Chondrocyte (in vitro differentiated cells): ENCODE measurements at regions not wholly inside any gene's neighbourhood (a gene's known extent, or its start where the extent isn't known, plus 50 kb on each side); places are given as distances from the start of the nearest gene placed in this dataset.

Experiments used
- DNase-seq: peaks from one replicate; pipeline ENCODE4 v3.0.0; 2021; ENCODE audit warnings: mixed read lengths, low spot score
- H3K27ac Mint-ChIP-seq: one replicate; pipeline ENCODE4 v1.8.0; 2021; ENCODE audit warnings: mild to moderate bottlenecking, moderate library complexity, mixed read lengths; ENCODE audit not compliant: unreplicated experiment
- H3K27me3 Mint-ChIP-seq: 2 replicates; pipeline ENCODE4 v1.8.0; 2021; ENCODE audit warnings: low read depth, mixed read lengths
- H3K36me3 Mint-ChIP-seq: 2 replicates; pipeline ENCODE4 v1.8.0; 2021; ENCODE audit warnings: low read depth, mixed read lengths
- H3K4me1 Mint-ChIP-seq: 2 replicates; pipeline ENCODE4 v1.8.0; 2021; ENCODE audit warnings: low read depth, mild to moderate bottlenecking, mixed read lengths
- H3K4me3 Mint-ChIP-seq: one replicate; pipeline ENCODE4 v1.8.0; 2021; ENCODE audit warnings: mild to moderate bottlenecking, moderate library complexity, mixed read lengths; ENCODE audit not compliant: unreplicated experiment
- H3K9me3 Mint-ChIP-seq: 2 replicates; pipeline ENCODE4 v1.8.0; 2021; ENCODE audit warnings: low read depth, mixed read lengths
- TF ChIP-seq, protein P1 (sequence below): fragments of 200-600 bp; sonication (generic); IDR thresholded peaks from 2 replicates; pipeline ENCODE4 v1.5.0; 2021; ENCODE audit warnings: antibody characterized with exemption, mild to moderate bottlenecking, moderate library complexity

DNA sequence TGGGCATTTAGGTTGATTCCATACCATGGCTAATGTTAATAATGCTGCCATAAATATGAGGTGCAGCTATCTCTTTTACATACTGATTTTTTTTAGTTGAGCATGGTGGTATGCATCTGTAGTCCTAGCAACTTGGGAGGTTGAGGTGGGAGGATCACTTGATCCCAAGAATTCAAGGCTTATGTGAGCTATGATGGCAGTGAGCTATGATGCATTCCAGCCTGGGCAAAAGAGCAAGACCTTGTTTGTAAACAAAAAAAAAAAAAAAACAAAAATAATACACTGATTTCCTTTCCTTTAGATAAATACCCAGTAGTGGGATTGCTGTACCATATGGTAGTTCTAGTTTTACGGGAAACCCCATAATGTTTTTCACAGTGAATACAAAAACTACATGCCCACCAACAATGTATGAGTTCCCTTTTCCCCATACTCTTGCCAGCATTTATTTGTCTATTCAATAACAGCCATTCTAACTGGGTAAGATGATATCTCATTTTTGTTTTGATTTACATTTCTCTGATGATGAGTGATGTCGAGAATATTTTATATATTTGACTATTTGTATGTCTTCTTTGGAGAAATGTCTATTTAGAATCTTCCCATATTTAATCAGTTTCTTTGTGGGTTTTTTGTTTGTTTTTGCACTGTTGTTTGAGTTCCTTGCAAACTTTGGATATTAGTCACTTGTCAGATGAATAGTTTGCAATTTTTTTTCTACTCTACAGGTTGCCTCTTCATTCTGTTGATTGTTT, 281.0 kb upstream of the KYNU start:
- peaks cover 8% of the 10 kb centered on the region for H3K9me3 Mint-ChIP-seq
- no peak for DNase-seq
- TF ChIP-seq, protein P1, sequence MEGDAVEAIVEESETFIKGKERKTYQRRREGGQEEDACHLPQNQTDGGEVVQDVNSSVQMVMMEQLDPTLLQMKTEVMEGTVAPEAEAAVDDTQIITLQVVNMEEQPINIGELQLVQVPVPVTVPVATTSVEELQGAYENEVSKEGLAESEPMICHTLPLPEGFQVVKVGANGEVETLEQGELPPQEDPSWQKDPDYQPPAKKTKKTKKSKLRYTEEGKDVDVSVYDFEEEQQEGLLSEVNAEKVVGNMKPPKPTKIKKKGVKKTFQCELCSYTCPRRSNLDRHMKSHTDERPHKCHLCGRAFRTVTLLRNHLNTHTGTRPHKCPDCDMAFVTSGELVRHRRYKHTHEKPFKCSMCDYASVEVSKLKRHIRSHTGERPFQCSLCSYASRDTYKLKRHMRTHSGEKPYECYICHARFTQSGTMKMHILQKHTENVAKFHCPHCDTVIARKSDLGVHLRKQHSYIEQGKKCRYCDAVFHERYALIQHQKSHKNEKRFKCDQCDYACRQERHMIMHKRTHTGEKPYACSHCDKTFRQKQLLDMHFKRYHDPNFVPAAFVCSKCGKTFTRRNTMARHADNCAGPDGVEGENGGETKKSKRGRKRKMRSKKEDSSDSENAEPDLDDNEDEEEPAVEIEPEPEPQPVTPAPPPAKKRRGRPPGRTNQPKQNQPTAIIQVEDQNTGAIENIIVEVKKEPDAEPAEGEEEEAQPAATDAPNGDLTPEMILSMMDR = no peak

DNA sequence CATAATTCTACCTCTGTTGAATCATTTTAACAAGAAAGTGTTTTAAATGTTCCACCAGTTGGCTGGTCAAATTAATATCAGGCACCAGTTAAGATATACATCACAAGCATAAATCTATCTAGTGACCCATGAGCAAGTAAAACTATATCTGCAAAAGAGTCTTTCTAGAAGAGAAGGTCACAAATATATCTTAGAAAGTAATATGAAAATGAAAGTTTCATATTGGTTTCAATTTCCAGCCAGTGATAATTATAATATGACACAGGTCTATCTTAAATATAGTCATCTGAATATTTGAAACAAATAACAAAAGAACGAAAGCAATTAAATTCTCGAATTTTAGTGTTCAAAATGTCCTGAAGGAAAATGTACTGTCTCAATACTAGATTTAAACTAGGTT, 282.5 kb upstream of the KYNU start:
- H3K4me3 Mint-ChIP-seq = no peak overlapping the region
- peaks cover 8% of the 10 kb centered on the region for H3K9me3 Mint-ChIP-seq
- TF ChIP-seq, protein P1 = no peak
- no peak overlapping the region for H3K27ac Mint-ChIP-seq
- no peaks in the 10 kb centered on the region for H3K27me3 Mint-ChIP-seq
- H3K4me1 Mint-ChIP-seq = peaks cover 39% of the 10 kb centered on the region
- no peaks in the 10 kb centered on the region for H3K36me3 Mint-ChIP-seq
- no peak for DNase-seq

More for the DNA sequence above, 281.0 kb upstream of the KYNU start:
- H3K27ac Mint-ChIP-seq = no peak overlapping the region
- H3K36me3 Mint-ChIP-seq = no peaks in the 10 kb centered on the region
- H3K4me1 Mint-ChIP-seq = peaks cover 44% of the 10 kb centered on the region
- no peaks in the 10 kb centered on the region for H3K27me3 Mint-ChIP-seq
- H3K4me3 Mint-ChIP-seq = no peak overlapping the region

DNA sequence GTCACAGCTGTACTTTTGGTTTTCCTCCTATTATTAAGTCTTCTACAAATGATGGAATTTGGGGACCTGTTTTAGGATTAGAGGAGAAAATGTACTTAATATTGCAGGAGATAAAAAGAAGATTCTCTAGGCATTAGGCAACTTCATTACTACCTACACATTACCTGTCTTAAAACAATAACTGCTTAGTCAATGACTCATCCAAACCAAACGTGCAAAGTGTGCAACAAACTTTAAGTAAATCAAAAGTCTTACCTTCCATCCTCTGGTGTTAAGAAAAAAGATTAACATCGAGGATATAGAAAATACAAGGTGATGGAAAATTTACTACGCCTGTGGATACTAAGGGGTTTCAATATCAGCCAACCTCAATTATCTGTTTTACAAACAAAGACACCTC, 285.3 kb upstream of the KYNU start:
- Mint-ChIP-seq H3K4me1 (peaks cover 39% of the 10 kb centered on the region), H3K27me3 (no peaks in the 10 kb centered on the region), H3K36me3 (no peaks in the 10 kb centered on the region), H3K27ac (no peak overlapping the region), H3K4me3 (no peak overlapping the region), H3K9me3 (peaks cover 6% of the 10 kb centered on the region)
- DNase-seq = no peak
- TF ChIP-seq, protein P1 = no peak

DNA sequence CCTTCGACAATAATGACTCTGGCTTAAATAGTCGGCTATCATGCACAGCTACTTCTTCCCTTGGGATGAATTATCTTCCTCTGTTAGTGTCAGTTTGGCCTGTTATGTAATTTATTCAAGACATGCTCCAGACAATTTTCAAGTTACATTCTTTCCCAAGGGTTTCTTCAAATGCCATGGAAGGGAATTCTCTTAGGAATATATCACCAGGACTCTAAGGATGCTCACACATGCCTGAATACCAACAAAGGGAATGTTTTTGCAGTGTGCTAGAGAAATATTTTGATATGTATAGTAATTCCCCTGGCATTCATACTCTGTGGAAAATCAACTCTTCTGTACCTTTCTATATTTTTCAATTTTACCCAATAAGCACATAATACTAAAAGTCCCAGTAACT, 286.0 kb upstream of the KYNU start:
- H3K4me1 Mint-ChIP-seq = peaks cover 31% of the 10 kb centered on the region
- TF ChIP-seq, protein P1 = no peak
- H3K4me3 Mint-ChIP-seq = no peak overlapping the region
- H3K27me3 Mint-ChIP-seq = no peaks in the 10 kb centered on the region
- no peak for DNase-seq
- H3K27ac Mint-ChIP-seq = peak overlapping the region; percentile 4
- H3K9me3 Mint-ChIP-seq = peaks cover 2% of the 10 kb centered on the region
- H3K36me3 Mint-ChIP-seq = no peaks in the 10 kb centered on the region

DNA sequence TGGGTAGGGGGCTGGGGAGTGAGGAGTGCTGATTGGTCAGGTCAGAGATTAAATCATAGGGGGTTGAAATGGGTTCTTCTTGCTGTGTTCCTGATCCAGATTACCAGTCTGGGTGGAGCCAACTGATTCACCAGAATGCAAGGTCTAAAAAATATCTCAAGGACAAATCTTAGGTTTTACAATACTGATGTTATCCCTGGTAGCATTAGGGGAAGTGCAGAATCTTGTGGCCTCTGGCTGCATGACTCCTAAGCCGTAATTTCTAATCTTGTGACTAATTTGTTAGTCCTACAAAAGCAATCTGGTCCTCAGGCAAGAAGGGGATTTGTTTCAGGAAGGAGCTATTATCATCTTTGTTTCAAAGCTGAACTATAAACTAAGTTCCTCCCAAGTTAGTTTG, 289.2 kb upstream of the KYNU start:
- no peaks in the 10 kb centered on the region for H3K27me3 Mint-ChIP-seq
- H3K4me1 Mint-ChIP-seq = peaks cover 21% of the 10 kb centered on the region
- TF ChIP-seq, protein P1 = no peak
- H3K27ac Mint-ChIP-seq = no peak overlapping the region
- H3K36me3 Mint-ChIP-seq = no peaks in the 10 kb centered on the region
- no peak for DNase-seq
- H3K9me3 Mint-ChIP-seq = no peaks in the 10 kb centered on the region
- H3K4me3 Mint-ChIP-seq = no peak overlapping the region
